HG03175 (cell line): ENCODE measurements at regions not wholly inside any gene's neighbourhood (a gene's known extent, or its start where the extent isn't known, plus 50 kb on each side); places are given as distances from the start of the nearest gene placed in this dataset.
"Not testable (repeated sequence)": the region's sequence is repeated elsewhere in the genome, so short reads cannot be mapped to it uniquely, and the experiment has no call there.

Experiments used
- ATAC-seq: cut with Tn5 transposase; IDR thresholded peaks from one replicate; pipeline ENCODE4 v1.9.1; 2021; ENCODE audit warnings: mild to moderate bottlenecking, moderate library complexity; ENCODE audit not compliant: unreplicated experiment

DNA sequence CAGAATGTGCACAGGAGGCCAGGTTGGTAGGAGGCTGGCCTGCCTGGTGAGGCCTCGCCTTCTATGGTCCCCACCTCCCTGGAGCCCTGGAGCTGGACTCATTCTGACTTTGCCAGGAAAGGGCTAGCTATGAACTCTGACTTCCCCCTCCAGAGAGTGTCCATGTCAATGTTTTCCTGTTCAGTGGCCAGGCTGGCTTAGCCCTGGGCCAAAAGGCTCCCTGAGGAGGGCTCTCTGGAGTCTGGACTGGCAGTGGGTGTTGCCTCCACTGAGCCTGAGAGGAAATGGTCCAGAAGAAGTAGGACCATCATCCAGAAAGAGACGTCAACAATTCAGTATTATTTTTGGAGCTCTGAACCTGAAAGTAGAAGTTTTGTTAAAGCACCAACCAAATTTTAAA, 178.7 kb downstream of the CHIC2 start:
- ATAC-seq = no peak

DNA sequence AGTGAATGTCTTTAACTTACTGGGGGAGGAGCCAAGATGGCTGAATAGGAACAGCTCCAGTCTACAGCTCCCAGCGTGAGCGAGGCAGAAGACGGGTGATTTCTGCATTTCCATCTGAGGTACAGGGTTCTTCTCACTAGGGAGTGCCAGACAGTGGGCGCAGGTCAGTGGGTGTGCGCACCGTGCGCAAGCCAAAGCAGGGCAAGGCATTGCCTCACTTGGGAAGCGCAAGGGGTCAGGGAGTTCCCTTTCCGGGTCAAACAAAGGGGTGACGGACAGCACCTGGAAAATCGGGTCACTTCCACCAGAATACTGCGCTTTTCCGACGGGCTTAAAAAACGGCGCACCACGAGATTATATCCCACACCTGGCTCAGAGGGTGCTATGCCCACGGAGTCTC, 187.3 kb downstream of the CHIC2 start:
- not testable (repeated sequence) for ATAC-seq

DNA sequence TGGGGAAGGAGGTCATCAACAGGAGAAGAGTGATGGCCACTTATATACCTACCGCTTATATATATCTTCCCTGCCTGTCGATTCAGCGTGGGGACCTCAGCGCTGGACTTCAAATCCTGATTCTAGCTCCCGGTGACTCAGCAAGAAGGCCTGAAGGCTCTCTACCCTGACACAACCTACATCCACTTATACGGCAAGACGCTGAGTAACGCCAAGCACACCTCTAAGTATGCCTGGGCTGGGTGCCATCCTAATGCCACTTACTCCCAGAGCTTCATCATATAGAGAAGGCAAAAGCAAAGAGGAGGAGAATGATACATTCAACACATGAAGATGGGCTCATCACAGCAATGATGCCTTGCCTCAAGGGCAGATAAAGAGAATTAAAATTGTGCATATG, 198.3 kb downstream of the CHIC2 start:
- no peak for ATAC-seq

DNA sequence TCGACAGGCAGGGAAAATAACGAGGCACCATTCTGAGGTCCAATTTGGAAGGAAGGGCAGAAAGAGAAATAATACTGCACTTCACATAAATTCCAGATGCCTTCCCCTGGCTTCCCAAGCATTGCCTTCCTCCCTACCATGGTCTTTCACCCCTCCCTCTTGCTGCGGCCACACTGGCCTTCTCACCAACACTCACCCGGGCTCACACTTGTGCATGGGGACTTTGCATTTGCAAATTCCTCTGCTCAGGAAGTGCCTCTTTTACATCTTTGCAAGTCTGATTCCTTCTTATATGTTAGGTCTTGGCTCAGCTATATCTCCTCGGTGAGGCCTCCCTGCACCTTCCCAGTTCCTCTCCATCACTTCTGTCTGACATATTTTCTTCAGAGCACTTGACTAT, 199.4 kb downstream of the CHIC2 start:
- ATAC-seq = no peak

DNA sequence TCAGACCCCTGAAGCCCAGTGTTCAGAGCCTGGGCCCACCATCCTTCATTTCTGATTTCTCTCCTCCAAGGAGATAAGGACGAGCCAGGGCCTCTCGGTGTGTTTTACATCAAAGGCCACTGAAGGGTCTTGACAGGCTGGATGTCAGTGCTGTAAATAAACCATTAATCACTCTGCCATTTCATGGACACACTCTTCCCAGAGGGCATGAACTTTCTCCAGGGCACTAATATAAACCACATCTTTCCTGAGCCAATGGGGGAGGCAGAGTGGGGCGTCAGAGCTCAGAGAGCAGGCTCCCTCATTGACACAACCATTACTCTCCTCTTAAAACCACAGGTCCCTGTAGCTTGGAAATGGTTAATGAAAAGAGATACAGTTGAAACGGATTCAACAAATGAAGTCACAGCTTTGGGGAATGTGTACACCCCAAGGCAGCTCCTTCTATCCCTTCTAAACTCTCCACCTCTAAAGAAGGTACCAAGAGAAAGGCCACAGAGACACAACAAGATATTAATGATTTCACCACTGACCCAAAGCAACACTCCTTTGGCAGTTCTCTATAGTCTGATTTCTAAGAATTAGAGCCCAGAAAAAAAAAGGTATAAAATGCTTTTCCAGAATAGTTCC, 200.6 kb downstream of the CHIC2 start:
- no peak for ATAC-seq

DNA sequence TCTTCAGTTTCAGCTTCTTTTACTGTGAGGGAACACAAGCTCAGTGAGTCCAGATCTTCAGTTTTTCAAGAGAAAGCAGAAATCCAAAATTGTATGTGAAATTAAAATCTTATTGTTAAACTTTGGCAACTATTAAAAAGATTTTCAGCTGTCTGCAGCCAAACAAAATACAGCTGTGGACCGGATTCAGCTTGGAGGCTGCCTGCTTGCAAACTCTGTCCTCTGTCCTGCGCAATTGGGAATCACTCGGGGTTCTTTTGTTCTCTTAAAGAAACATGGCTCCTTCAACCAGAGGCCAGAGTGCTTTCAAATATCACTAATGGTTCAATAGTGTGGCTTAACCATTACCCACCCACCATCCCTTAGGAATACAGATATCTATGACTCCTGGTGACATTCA, 201.2 kb downstream of the CHIC2 start:
- no peak for ATAC-seq

DNA sequence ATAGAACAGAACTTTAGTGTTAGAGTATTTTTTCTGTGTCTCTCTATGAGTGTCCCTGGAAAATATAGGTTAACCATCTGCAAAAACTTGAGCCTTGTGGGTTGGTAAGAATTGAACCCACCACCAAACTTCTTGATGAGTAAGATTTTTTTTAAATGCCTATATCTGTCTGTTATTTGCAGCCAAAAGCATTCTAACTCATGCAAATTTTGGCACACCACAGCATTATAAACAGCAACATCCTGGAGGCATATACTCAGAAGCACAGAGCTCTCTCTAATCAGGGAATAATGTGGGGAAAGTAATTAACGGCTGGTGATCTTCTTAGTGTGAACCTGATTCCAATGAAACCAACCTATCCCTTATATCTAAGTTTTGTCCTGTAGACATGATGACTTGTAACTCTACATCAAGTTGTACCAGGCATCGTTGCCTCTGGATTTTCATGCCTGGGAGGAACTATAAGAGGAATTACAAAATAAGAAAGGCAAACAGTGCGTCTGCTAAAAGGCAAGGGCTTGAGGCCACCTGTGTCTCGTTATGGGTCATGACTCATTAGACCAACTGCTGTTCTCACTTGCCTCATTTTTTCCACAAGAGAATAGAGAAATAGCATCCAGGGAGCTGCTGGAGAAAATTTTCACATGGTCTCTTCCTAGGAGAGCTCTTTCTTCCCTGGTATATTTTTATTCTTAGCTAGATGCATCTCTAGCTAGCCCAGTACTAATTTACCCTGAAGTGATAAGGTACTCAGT, 202.4 kb downstream of the CHIC2 start:
- no peak for ATAC-seq

DNA sequence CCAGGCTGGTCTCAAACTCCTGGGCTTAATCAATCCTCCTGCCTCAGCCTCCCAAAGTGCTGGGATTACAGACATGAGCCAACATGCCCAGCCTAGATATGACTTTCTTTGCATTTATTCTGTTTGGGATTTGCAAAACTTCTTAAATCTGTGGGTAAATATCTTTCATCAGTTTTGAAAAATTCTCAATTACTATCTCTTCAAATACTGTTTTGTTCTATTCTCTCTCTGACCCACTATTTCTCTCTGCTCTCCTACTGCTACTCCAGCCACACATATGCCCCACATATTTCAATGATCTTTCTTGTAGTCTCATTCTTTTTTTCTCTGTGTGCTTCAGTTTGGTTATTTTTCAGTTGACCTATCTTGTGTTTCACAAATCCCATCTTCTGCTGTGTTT, 205.1 kb downstream of the CHIC2 start:
- ATAC-seq = no peak

DNA sequence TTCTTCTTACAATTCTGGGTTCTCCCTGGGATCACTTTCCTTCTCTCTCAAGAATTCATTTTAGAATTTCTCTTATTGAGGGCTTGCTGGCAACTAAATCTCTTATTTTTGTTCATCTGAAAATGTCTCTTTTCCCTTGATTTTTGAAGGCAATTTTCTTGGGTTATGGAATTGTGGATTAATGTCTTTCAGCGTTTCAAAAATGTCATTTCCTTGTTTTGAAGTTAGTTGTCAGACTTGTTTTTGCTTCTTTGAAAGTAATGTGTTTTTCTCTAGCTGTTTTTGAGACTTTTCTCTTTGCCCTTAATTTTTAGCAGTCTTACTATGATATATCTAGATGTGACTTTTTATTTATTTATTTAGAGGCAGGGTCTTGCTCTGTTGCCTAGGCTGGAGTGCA, 205.7 kb downstream of the CHIC2 start:
- no peak for ATAC-seq

DNA sequence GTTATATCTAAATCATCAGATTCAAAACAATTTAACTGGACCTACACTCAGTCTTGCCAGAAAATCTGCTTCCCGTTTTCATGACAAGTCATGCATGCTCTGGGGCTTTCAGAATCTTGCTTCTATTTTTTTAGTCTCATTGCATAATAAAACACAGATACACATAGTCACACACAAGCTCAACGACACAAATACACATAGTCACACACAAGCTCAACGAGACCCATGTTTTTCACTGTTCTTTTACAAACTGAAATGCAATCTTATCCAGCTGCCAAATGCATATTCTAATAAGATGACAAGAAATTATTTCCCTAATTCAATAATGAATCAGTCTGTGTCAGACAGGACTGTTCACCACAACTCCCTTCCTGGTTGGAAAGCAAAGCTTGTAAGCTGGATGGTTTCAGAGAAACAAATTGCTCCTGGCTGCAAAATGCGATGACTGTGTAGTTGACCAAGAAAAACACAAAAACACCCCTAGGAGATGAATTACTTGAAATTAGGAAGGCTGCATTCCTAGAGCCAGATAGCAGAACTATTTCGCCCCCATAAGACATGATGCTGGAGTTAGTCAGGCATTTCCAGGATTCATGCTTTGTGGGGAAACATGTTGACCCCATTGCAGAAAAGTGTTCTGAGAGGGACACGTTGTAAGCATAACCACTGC, 208.7 kb downstream of the CHIC2 start:
- no peak for ATAC-seq

DNA sequence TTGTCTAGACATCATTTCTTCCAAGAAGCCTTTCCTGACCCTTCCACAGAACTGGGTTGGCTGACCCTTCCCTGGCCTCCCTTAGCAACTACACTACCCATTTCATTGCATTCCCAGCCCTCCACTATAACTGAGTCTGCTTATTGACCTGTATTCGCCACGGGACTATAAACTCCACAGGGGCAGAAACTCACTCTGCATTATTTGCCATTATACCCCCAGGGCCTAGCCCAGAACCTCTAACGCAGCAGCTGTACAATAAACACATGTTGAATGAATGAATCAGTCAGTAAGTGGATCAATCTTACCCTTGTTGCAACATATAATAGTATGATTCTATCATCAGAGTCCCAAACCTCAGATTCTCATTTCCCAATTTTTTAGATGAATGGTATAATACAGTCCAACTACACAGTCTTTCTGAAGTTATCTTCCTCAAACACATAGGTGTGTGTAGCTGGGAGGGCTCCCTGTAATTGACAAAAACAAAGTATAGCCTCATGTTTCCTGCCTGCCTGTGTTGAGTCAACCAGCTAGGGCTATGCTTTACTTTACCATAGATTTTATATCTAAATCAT, 209.3 kb downstream of the CHIC2 start:
- no peak for ATAC-seq

DNA sequence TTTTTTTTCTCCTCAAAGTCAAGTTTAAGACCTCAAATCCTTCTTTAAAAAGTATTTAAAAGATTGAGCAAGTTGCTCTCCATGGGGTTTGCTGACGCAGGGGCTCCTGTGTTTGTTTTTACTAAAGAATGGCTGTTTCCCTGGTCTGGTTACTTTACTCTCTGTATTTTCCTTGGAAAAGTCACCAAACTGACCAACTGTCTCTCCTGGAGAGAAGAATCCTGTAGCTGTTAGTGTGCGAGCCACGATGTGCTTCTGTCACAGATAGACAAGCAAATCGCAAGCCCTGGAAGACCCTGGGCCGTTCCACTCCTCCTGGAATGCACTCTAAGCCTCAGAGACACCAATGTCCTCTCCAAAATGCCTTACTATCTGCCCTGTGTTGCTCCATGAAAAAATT, 212.1 kb downstream of the CHIC2 start:
- ATAC-seq = no peak

DNA sequence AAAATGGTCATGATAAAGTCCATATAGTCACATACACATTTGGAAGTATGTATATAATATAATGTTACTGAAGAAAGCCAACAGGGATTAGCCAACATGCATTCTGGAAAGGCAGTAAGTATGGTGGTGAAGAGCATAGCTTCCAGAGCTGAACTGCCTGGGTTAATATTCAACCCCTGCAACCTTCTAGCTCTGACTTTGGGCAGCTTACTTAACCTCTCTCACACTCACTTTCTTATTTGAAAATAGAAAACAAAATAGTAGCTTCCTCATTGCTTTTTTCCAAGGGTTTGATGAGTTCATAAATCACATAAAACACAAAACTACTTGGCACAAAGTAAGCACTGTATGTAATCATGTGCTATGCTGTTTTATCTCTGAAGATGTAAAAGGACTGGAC, 216.4 kb downstream of the CHIC2 start:
- ATAC-seq = no peak

DNA sequence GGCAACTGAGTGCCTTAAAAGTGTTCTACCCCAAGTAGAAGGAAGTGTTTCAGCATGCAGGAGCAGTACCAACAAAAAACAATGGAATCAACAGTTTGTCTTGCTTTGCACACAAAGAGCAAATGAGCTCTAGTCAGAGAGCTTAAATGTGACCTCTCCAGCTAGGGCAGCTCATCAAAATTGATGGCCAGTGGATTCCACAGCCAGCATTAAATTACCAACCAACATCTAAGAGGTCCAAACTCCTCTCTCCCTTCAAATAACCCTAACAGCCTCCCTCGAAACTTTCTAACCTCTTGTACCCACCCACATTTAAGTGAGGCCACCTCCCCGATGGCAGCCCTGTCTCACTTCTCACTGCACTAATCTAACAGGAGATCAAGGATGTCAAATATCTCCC, 219.9 kb downstream of the CHIC2 start:
- ATAC-seq = no peak

DNA sequence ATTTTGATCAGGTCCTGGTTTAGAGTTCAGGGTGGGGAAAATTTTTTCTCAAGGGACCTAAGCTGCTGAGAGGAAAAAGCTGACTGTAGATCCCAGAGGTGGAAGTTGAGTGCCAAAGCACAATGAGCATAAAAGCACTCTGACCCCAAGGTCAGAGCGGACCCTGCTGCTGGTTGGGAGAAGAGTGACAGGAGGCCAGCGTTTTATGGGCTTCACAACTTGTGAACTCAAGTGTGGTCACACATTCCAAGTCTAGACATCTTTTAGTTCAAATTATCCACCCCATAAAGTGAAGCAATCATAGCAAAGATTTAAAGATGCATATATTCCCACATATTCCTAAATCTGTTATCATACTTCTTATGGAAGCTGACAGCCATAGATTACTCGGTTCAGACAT, 220.3 kb downstream of the CHIC2 start:
- ATAC-seq = no peak

DNA sequence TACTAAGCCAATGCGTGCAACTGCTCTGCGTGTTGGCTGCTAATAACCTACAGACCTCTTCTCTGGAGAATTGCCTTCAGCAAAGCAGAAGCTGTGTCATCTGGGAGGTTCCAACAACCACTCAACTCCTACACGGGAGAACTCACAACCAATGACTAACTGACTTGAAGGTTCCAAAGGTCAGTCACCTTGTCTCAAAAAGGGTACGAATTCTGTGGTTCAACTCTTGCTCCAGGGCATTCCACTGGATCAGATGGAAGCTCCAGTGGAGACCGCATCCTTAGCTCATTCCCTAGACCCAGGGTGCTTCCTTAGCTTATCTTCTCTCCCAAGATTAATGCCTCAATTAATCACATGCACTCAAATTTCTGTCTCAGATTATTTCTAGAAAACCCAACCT, 222.7 kb downstream of the CHIC2 start:
- ATAC-seq = no peak

DNA sequence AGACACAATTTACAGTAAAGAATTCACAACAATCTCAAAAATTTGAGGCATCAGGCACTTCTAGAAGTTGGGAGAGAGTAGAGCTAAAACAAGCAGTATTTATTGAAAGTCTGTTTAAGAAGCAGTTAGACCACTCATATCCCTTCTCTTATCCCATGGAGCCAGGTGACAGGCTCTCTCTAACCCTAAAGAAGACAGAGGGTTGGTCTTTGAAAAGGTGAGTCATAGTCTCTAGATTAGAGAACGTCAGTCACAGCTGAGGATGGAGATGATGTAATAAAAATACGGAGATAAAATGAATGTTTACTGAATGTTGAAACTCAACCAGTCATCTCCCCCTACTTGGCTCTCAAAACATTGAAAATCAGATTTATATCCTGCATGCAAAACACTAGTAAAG, 223.8 kb downstream of the CHIC2 start:
- no peak for ATAC-seq

DNA sequence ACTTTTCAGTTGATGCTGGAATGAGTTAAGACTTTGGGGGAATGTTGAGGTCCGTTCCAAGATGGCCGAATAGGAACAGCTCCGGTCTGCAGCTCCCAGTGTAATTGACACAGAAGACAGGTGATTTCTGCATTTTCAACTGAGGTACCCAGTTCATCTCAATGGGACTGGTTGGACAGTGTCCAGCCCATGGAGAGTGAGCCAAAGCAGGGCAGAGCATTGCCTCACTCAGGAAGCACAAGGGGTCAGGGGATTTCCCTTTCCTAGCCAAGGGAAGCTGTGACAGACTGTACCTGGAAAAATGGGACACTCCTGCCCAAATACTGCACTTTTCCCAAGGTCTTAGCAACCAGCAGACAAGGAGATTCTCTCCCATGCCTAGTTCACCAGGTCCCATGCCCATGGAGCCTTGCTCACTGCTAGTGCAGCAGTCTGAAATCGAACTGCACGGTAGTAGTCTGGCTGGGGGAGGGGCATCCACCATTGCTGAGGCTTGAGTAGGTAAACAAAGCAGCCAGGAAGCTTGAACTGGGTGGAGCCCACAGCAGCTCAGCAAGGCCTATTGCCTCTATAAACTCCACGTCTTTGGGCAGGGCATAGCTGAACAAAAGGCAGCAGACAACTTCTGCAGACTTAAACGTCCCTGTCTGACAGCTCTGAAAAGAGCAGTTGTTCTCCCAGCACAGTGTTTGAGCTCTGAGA, 231.0 kb downstream of the CHIC2 start:
- ATAC-seq = not testable (repeated sequence)

DNA sequence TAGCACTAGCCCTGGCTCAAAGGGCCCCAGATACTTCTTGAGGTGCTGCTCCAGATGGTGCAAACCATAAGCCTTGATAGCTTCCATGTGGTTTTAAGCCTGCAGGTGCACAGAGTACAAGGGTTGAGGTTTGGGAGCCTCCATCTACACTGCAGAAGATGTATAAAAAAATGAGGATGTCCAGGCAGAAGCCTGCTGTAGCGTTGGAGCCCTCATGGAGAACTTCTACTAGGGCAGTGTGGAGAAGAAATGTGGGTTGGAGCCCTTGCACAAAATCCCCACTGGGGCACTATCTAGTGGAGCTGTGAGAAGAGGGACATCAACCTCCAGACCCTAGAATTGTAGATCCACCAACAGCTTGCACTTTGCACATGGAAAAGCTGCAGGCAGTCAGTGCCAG, 231.9 kb downstream of the CHIC2 start:
- no peak for ATAC-seq

DNA sequence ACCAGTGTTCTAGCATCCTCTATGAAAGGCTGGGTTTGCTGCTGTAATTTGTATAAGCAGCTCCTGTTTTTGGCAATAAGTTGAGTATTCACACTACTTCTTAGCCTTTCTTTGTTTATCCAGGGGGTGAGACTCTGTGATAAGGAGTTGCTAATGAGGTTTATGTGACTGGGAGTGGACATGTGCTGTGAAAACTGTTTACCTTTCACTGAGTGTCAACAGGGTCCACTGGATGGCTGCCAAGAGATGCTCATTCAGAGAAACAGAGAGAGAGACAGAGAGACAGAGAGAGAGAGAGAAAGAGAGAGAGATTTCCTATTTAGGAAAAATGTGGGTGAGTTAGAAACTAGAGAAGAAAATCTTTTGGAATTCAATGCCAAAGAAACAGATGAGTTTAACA, 233.9 kb downstream of the CHIC2 start:
- ATAC-seq = no peak

DNA sequence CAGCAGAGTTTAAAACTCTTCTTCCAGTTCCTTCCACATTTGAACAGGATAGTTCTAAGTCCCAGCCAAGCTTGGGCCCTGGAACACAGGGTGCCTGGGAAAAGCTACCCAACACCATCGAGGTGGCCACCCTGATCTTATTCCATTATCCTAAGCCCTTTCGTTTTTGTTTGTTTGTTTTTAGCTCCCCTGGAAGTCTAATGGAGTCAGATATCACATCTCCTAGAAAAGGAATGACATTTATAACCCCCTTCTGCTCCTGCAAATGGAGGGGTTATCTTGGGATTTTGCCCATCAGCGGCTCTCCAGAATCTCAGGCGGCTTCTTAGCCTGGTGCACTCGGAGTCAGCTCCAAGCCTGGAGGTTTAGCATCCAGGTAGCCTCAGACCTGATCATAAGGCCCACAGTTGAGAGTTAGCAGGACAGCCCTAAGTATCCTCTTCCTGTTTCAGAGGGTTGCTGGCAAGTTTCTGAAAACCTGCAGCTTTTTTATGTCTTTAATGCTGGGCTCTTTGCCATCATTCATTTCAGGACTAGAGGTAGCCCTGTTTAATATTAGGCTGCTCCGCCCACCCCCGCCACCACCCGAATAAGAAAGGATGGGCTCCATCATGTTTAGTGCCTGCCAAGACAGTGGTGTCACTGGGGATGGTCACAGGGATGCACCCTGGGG, 230.0 kb upstream of the LNX1 start:
- no peak for ATAC-seq
